ENCODE measurements at regions not wholly inside any gene's neighbourhood (a gene's known extent, or its start where the extent isn't known, plus 50 kb on each side); places are given as distances from the start of the nearest gene placed in this dataset.

DNA sequence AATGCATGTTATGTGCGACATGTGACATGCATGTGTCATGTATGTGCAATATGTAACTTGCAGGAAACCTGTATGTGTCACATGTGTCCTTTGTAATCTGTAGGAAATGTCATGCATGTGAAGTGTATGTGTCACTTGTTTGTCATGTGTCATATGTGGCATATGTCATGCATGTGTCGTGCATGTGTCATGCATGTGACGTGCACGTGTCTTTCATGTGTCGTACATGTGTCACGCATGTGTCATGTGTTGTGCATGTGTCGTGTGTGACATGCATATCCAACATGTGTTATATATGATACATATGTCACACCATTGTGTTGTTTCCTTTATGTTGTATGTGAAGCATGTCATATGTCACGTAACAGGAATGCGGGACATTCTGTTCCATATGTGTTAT is 2153.2 kb upstream of the PIK3C3 start:
- TF ChIP-seq, protein P1, sequence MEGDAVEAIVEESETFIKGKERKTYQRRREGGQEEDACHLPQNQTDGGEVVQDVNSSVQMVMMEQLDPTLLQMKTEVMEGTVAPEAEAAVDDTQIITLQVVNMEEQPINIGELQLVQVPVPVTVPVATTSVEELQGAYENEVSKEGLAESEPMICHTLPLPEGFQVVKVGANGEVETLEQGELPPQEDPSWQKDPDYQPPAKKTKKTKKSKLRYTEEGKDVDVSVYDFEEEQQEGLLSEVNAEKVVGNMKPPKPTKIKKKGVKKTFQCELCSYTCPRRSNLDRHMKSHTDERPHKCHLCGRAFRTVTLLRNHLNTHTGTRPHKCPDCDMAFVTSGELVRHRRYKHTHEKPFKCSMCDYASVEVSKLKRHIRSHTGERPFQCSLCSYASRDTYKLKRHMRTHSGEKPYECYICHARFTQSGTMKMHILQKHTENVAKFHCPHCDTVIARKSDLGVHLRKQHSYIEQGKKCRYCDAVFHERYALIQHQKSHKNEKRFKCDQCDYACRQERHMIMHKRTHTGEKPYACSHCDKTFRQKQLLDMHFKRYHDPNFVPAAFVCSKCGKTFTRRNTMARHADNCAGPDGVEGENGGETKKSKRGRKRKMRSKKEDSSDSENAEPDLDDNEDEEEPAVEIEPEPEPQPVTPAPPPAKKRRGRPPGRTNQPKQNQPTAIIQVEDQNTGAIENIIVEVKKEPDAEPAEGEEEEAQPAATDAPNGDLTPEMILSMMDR (conservative IDR thresholded peaks at IDR 0.05; ENCODE audit: low read depth, low read length) = no peak
- TF ChIP-seq EZH2phosphoT487 (IDR thresholded peaks at IDR 0.05; ENCODE audit: borderline replicate concordance, low read length) (no peak), EZH2 (IDR thresholded peaks at IDR 0.05; ENCODE audit: low read length, unreplicated experiment) (no peak)
- no peaks in the 10 kb centered on the region for H3K9me2 ChIP-seq (replicated peaks; ENCODE audit: low read length)
- H3K4me1 ChIP-seq (ENCODE audit: insufficient read depth, low read length) = no peaks in the 10 kb centered on the region
- no peak overlapping the region for H3K4me2 ChIP-seq (ENCODE audit: low read length)
- H2AFZ ChIP-seq (ENCODE audit: low read length) = no peak overlapping the region
- ChIA-PET CTCF (no interaction called here), POLR2A (ENCODE audit: unreplicated experiment) (no interaction called here)
- no peaks in the 10 kb centered on the region for H3K27me3 ChIP-seq (ENCODE audit: low read length)
- H3K79me2 ChIP-seq (ENCODE audit: low read length) = peaks cover 22% of the 10 kb centered on the region
- no TSS peak for BruUV-seq (replicated peaks)
- DNase-seq (no peak), ATAC-seq (no peak)
- peaks cover 8% of the 10 kb centered on the region for H3F3A ChIP-seq (ENCODE audit: low read length, unreplicated experiment)
- no peaks in the 10 kb centered on the region for H4K20me1 ChIP-seq (ENCODE audit: low read length)
- intact Hi-C loops (cut with micrococcal nuclease) = no loop called here
- no peak overlapping the region for H3K27ac ChIP-seq (ENCODE audit: low read length)
- H3K9me3 ChIP-seq (ENCODE audit: low read length) = no peaks in the 10 kb centered on the region
- no peaks in the 10 kb centered on the region for H3K36me3 ChIP-seq (ENCODE audit: low read depth, low read length)
- H3K9ac ChIP-seq (ENCODE audit: low read length) = no peak overlapping the region
- no peak overlapping the region for H3K4me3 ChIP-seq (ENCODE audit: low read length)

DNA sequence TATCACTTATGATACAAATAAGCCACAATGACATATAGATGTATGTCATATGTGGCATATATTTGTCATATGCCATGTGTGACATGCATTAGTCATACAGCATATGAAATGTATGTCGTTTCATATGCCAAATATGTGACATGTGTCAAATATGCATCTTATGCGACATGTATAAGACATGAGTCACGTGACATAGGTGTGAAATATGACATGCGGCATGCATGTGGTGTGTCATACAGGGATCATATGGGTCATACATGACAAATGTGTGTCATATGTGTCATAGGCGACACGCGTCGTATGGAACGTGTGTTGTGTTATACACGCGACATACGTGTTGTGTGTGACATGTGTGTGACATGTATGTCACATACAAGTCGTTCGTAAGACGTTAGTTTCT is 2154.0 kb upstream of the PIK3C3 start:
- H4K20me1 ChIP-seq (ENCODE audit: low read length) = no peaks in the 10 kb centered on the region
- no peaks in the 10 kb centered on the region for H3K9me3 ChIP-seq (ENCODE audit: low read length)
- no peak overlapping the region for H3K4me2 ChIP-seq (ENCODE audit: low read length)
- no peak for ATAC-seq
- H2AFZ ChIP-seq (ENCODE audit: low read length) = no peak overlapping the region
- ChIA-PET CTCF (no interaction called here), POLR2A (ENCODE audit: unreplicated experiment) (no interaction called here)
- TF ChIP-seq EZH2 (IDR thresholded peaks at IDR 0.05; ENCODE audit: low read length, unreplicated experiment) (no peak), EZH2phosphoT487 (IDR thresholded peaks at IDR 0.05; ENCODE audit: borderline replicate concordance, low read length) (no peak)
- TF ChIP-seq, protein P1 (conservative IDR thresholded peaks at IDR 0.05; ENCODE audit: low read depth, low read length) = no peak
- H3K79me2 ChIP-seq (ENCODE audit: low read length) = peaks cover 30% of the 10 kb centered on the region
- H3K4me1 ChIP-seq (ENCODE audit: insufficient read depth, low read length) = no peaks in the 10 kb centered on the region
- intact Hi-C loops (cut with micrococcal nuclease) = no loop called here
- no peak overlapping the region for H3K9ac ChIP-seq (ENCODE audit: low read length)
- no peaks in the 10 kb centered on the region for H3K9me2 ChIP-seq (replicated peaks; ENCODE audit: low read length)
- H3K27me3 ChIP-seq (ENCODE audit: low read length) = no peaks in the 10 kb centered on the region
- DNase-seq = no peak
- no peaks in the 10 kb centered on the region for H3K36me3 ChIP-seq (ENCODE audit: low read depth, low read length)
- H3K4me3 ChIP-seq (ENCODE audit: low read length) = no peak overlapping the region
- BruUV-seq (replicated peaks) = no TSS peak
- H3K27ac ChIP-seq (ENCODE audit: low read length) = no peak overlapping the region
- H3F3A ChIP-seq (ENCODE audit: low read length, unreplicated experiment) = peaks cover 8% of the 10 kb centered on the region

DNA sequence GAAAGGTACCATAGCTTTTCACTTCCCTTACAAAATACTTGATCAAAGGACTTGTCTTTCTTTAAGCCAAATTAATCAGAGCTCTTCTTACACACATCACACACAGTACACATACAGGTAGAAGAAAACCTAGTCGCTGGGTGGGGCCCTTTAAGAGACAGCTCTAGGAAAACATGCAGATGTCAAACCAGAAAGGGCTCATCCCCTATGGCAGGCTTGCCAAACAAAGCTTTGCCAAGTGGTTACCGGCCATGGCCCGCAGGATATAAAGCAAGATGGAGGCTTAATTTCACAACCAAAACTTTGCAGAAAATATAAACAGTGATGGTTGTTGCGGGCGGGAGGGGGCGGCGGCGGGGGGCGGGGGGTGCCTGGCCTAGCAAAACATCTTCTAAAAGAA is 2156.0 kb upstream of the PIK3C3 start:
- TF ChIP-seq EZH2 (IDR thresholded peaks at IDR 0.05; ENCODE audit: low read length, unreplicated experiment) (no peak), EZH2phosphoT487 (IDR thresholded peaks at IDR 0.05; ENCODE audit: borderline replicate concordance, low read length) (no peak)
- TF ChIP-seq, protein P1 (conservative IDR thresholded peaks at IDR 0.05; ENCODE audit: low read depth, low read length) = no peak
- H3K79me2 ChIP-seq (ENCODE audit: low read length) = peaks cover 31% of the 10 kb centered on the region
- no peaks in the 10 kb centered on the region for H3K9me3 ChIP-seq (ENCODE audit: low read length)
- no peaks in the 10 kb centered on the region for H3K36me3 ChIP-seq (ENCODE audit: low read depth, low read length)
- no peaks in the 10 kb centered on the region for H3K9me2 ChIP-seq (replicated peaks; ENCODE audit: low read length)
- no TSS peak for BruUV-seq (replicated peaks)
- no peak overlapping the region for H2AFZ ChIP-seq (ENCODE audit: low read length)
- CTCF ChIA-PET = interaction anchor here (0.6 kb wide), 1 partner anchor 361 kb away, joined by 3 read pairs; no protein-coding TSS in a partner anchor
- ATAC-seq = peak; percentile 65
- intact Hi-C loops (cut with micrococcal nuclease) = loop anchor here (10.0 kb wide), 1 partner anchor 356 kb away; no protein-coding TSS in a partner anchor
- peak overlapping the region; percentile 88; the same call in 1 of the 2 replicates for H3K9ac ChIP-seq (ENCODE audit: low read length)
- H4K20me1 ChIP-seq (ENCODE audit: low read length) = no peaks in the 10 kb centered on the region
- POLR2A ChIA-PET (ENCODE audit: unreplicated experiment) = no interaction called here
- H3K4me2 ChIP-seq (ENCODE audit: low read length) = peak overlapping the region; percentile 79
- no peaks in the 10 kb centered on the region for H3K27me3 ChIP-seq (ENCODE audit: low read length)
- peak overlapping the region; percentile 86 for H3K4me3 ChIP-seq (ENCODE audit: low read length)
- H3K4me1 ChIP-seq (ENCODE audit: insufficient read depth, low read length) = no peaks in the 10 kb centered on the region
- peaks cover 8% of the 10 kb centered on the region for H3F3A ChIP-seq (ENCODE audit: low read length, unreplicated experiment)
- H3K27ac ChIP-seq (ENCODE audit: low read length) = no peak overlapping the region
- peak; percentile 16 for DNase-seq
